Stimulated activated naive CD8-positive, alpha-beta T cell treated with anti-CD3 and anti-CD28 coated beads, Interleukin-15, Interleukin-2, amounts not matched to agents 100 ng/mL and 50 ng/mL, for 24 hours (primary cell): ENCODE measurements at regions not wholly inside any gene's neighbourhood (a gene's known extent, or its start where the extent isn't known, plus 50 kb on each side); places are given as distances from the start of the nearest gene placed in this dataset.
"Not testable (repeated sequence)": the region's sequence is repeated elsewhere in the genome, so short reads cannot be mapped to it uniquely, and the experiment has no call there.

ENCODE experiments used
- H3K27ac Mint-ChIP-seq: one replicate; pipeline ENCODE4 v1.8.0; 2021; ENCODE audit warnings: mild to moderate bottlenecking, mixed read lengths
- H3K27me3 Mint-ChIP-seq: one replicate; pipeline ENCODE4 v1.8.0; 2021; ENCODE audit warnings: mixed read lengths
- H3K36me3 Mint-ChIP-seq: one replicate; pipeline ENCODE4 v1.8.0; 2021; ENCODE audit warnings: low read depth, mixed read lengths
- H3K4me1 Mint-ChIP-seq: one replicate; pipeline ENCODE4 v1.8.0; 2021; ENCODE audit warnings: low read depth, mixed read lengths
- H3K4me3 Mint-ChIP-seq: one replicate; pipeline ENCODE4 v1.8.0; 2021; ENCODE audit warnings: mild to moderate bottlenecking, mixed read lengths
- H3K9me3 Mint-ChIP-seq: one replicate; pipeline ENCODE4 v1.8.0; 2021; ENCODE audit warnings: mixed read lengths

DNA sequence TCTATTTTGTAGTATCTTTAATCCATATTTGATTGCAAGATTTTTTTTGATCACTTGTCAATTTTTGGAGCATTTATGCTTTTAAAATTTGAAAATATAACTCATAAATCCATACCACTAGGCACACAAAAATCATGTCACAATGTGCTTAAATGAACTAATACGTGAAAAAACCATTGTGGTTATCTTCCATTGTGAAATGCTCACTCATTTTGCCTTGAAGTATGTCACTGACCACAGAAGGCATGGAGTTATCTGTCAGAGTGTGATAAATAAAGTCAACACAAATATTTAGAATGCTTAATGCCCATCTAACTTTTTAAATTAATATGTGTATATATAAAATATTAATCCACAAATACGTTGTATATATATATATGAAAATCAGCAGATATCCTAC lies 347.2 kb downstream of the PTPRC start:
- no peaks in the 10 kb centered on the region for H3K36me3 Mint-ChIP-seq
- H3K27ac Mint-ChIP-seq = no peak overlapping the region
- no peaks in the 10 kb centered on the region for H3K27me3 Mint-ChIP-seq
- H3K4me1 Mint-ChIP-seq = no peaks in the 10 kb centered on the region
- no peak overlapping the region for H3K4me3 Mint-ChIP-seq
- no peaks in the 10 kb centered on the region for H3K9me3 Mint-ChIP-seq

GRCh38 chr1:198986442-198986841 lies 347.6 kb downstream of the PTPRC start:
- Mint-ChIP-seq H3K9me3 (no peaks in the 10 kb centered on the region), H3K27me3 (no peaks in the 10 kb centered on the region), H3K4me1 (no peaks in the 10 kb centered on the region), H3K4me3 (no peak overlapping the region), H3K27ac (no peak overlapping the region), H3K36me3 (no peaks in the 10 kb centered on the region)

- no peaks in the 10 kb centered on the region for H3K36me3 Mint-ChIP-seq
- no peaks in the 10 kb centered on the region for H3K4me1 Mint-ChIP-seq
These were observed 363.8 kb downstream of the PTPRC start for GRCh38 chr1:199002661-199003060.

GRCh38 chr1:199007423-199007822 lies 368.6 kb downstream of the PTPRC start:
- Mint-ChIP-seq H3K36me3 (no peaks in the 10 kb centered on the region), H3K4me3 (no peak overlapping the region), H3K27me3 (no peaks in the 10 kb centered on the region), H3K9me3 (no peaks in the 10 kb centered on the region), H3K27ac (no peak overlapping the region), H3K4me1 (peaks cover 27% of the 10 kb centered on the region)

More at GRCh38 chr1:199002661-199003060, 363.8 kb downstream of the PTPRC start:
- Mint-ChIP-seq H3K9me3 (no peaks in the 10 kb centered on the region), H3K27me3 (no peaks in the 10 kb centered on the region), H3K27ac (no peak overlapping the region), H3K4me3 (no peak overlapping the region)

GRCh38 chr1:199009447-199009846 lies 370.6 kb downstream of the PTPRC start:
- H3K27me3 Mint-ChIP-seq = no peaks in the 10 kb centered on the region
- peak overlapping the region; percentile 38 for H3K4me3 Mint-ChIP-seq
- H3K27ac Mint-ChIP-seq = peak overlapping the region; percentile 39
- no peaks in the 10 kb centered on the region for H3K36me3 Mint-ChIP-seq
- H3K9me3 Mint-ChIP-seq = no peaks in the 10 kb centered on the region
- H3K4me1 Mint-ChIP-seq = peaks cover 27% of the 10 kb centered on the region

GRCh38 chr1:199010492-199010891 lies 371.7 kb downstream of the PTPRC start:
- Mint-ChIP-seq H3K4me1 (peaks cover 36% of the 10 kb centered on the region), H3K27ac (no peak overlapping the region), H3K36me3 (no peaks in the 10 kb centered on the region), H3K4me3 (no peak overlapping the region), H3K27me3 (no peaks in the 10 kb centered on the region), H3K9me3 (no peaks in the 10 kb centered on the region)

- Mint-ChIP-seq H3K4me3 (no peak overlapping the region), H3K9me3 (no peaks in the 10 kb centered on the region), H3K36me3 (no peaks in the 10 kb centered on the region), H3K27me3 (no peaks in the 10 kb centered on the region), H3K4me1 (peaks cover 40% of the 10 kb centered on the region), H3K27ac (no peak overlapping the region)
These were observed 372.1 kb downstream of the PTPRC start for GRCh38 chr1:199010933-199011332.

GRCh38 chr1:199015799-199016198 lies 377.0 kb downstream of the PTPRC start:
- H3K27ac Mint-ChIP-seq = no peak overlapping the region
- no peaks in the 10 kb centered on the region for H3K36me3 Mint-ChIP-seq
- peaks cover 20% of the 10 kb centered on the region for H3K4me1 Mint-ChIP-seq
- no peaks in the 10 kb centered on the region for H3K9me3 Mint-ChIP-seq
- H3K27me3 Mint-ChIP-seq = no peaks in the 10 kb centered on the region
- no peak overlapping the region for H3K4me3 Mint-ChIP-seq

GRCh38 chr1:199018471-199019135 lies 379.8 kb downstream of the PTPRC start:
- Mint-ChIP-seq H3K4me1 (peaks cover 21% of the 10 kb centered on the region), H3K9me3 (no peaks in the 10 kb centered on the region), H3K36me3 (no peaks in the 10 kb centered on the region), H3K27ac (no peak overlapping the region), H3K27me3 (no peaks in the 10 kb centered on the region), H3K4me3 (no peak overlapping the region)

GRCh38 chr1:199020051-199020450 lies 381.2 kb downstream of the PTPRC start:
- Mint-ChIP-seq H3K27me3 (no peaks in the 10 kb centered on the region), H3K27ac (no peak overlapping the region), H3K9me3 (no peaks in the 10 kb centered on the region), H3K4me1 (peaks cover 16% of the 10 kb centered on the region), H3K36me3 (no peaks in the 10 kb centered on the region), H3K4me3 (no peak overlapping the region)

GRCh38 chr1:199020904-199021303 lies 382.1 kb downstream of the PTPRC start:
- no peaks in the 10 kb centered on the region for H3K36me3 Mint-ChIP-seq
- no peak overlapping the region for H3K4me3 Mint-ChIP-seq
- H3K27ac Mint-ChIP-seq = no peak overlapping the region
- H3K27me3 Mint-ChIP-seq = no peaks in the 10 kb centered on the region
- no peaks in the 10 kb centered on the region for H3K9me3 Mint-ChIP-seq
- peaks cover 9% of the 10 kb centered on the region for H3K4me1 Mint-ChIP-seq

DNA sequence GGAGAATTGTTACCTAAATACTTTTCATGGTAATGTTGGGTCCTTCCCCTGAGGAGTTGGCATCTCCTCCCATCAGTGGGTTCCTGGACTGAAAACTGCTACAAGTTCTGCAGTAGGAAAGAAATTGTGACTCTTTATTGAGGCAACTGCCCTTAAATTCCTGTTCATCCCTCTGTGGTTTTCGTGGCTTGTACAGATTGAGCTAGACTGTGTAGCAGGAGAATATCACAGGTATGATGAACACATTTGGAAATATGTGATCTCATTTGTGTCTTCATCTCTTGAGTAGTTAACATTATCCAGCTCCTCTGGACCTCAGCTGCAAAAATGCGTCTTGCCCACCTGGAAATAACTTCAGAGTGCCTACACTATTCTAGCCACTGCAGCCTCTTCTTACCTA lies 390.6 kb downstream of the PTPRC start:
- Mint-ChIP-seq H3K4me1 (peaks cover 28% of the 10 kb centered on the region), H3K27ac (no peak overlapping the region), H3K4me3 (no peak overlapping the region), H3K27me3 (no peaks in the 10 kb centered on the region), H3K9me3 (no peaks in the 10 kb centered on the region), H3K36me3 (no peaks in the 10 kb centered on the region)

DNA sequence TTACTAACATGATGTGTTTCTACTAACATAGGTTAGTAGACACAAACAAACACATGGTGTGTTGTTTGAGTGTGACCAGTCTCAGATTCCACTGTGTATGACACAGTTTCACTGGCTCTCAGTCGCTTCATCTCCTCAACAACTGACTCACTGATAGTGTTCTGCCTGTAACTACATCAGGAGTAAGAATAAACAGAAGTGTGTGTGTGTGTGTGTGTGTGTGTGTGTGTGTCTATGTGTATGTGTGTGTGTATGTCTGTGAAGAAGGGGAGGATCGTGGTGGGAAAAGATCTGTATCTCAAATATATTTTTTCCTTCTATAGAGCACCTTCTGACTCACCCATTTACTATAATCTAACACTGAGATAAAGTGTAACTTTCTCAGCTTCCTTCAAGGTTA lies 391.0 kb downstream of the PTPRC start:
- H3K36me3 Mint-ChIP-seq = no peaks in the 10 kb centered on the region
- H3K27ac Mint-ChIP-seq = no peak overlapping the region
- H3K4me3 Mint-ChIP-seq = no peak overlapping the region
- H3K4me1 Mint-ChIP-seq = peaks cover 33% of the 10 kb centered on the region
- no peaks in the 10 kb centered on the region for H3K27me3 Mint-ChIP-seq
- no peaks in the 10 kb centered on the region for H3K9me3 Mint-ChIP-seq

- H3K4me3 Mint-ChIP-seq, H3K36me3 Mint-ChIP-seq, H3K27ac Mint-ChIP-seq, H3K9me3 Mint-ChIP-seq, H3K27me3 Mint-ChIP-seq: not testable (repeated sequence)
- H3K4me1 Mint-ChIP-seq = peaks cover 33% of the 10 kb centered on the region
These were observed 391.7 kb downstream of the PTPRC start for GRCh38 chr1:199030541-199030940.

DNA sequence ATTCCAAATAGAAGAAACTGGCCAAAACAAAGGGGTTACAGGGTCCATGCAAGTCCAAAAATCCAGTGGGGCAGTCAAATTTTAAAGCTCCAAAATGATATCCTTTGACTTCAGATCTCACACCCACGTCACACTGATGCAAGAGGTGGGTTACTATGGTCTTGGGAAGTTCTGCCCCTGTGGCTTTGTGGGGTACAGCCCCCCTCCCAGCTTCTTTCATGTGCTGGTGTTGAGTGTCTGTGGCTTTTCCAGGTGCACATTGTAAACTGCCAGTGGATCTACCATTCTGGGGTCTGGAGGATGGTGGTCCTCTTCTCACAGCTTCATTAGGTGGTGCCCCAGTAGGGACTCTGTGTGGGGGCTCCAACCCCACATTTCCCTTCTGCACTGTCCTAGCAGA lies 392.3 kb downstream of the PTPRC start:
- not testable (repeated sequence) for H3K27me3 Mint-ChIP-seq, H3K9me3 Mint-ChIP-seq, H3K4me3 Mint-ChIP-seq

DNA sequence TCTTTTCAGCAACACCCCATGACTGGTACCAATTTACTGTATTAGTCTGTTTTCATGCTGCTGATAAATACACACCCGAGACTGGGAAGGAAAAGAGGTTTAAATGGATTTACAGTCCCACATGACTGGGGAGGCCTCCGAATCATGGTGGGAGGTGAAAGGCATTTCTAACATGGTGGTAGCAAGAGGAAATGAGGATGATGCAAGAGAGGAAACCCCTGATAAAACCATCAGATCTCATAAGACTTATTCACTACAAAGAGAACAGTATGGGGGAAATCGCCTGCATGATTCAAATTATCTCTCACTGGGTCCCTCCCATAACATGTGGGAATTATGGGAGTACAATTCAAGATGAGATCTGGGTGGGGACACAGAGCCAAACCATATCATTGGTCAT lies 393.6 kb downstream of the PTPRC start:
- Mint-ChIP-seq H3K27ac (peak overlapping the region; percentile 13), H3K4me1 (peaks cover 33% of the 10 kb centered on the region)
- H3K4me3 Mint-ChIP-seq, H3K9me3 Mint-ChIP-seq, H3K36me3 Mint-ChIP-seq, H3K27me3 Mint-ChIP-seq: not testable (repeated sequence)

More for the DNA sequence above, 392.3 kb downstream of the PTPRC start:
- not testable (repeated sequence) for H3K27ac Mint-ChIP-seq, H3K36me3 Mint-ChIP-seq
- peaks cover 33% of the 10 kb centered on the region for H3K4me1 Mint-ChIP-seq
